Nephron (organoid): ENCODE measurements at regions not wholly inside any gene's neighbourhood (a gene's known extent, or its start where the extent isn't known, plus 50 kb on each side); places are given as distances from the start of the nearest gene placed in this dataset.

Source experiments
- H3K27ac Mint-ChIP-seq, 3 experiments: 2 replicates each; pipeline ENCODE4 v1.8.0; 2020; ENCODE audit warnings: mixed read lengths in 3 of 3, mild to moderate bottlenecking in 2 of 3, moderate library complexity in 1 of 3
- H3K27me3 Mint-ChIP-seq: 2 replicates; pipeline ENCODE4 v1.8.0; 2021; ENCODE audit warnings: low read depth, mild to moderate bottlenecking, moderate library complexity, mixed read lengths
- H3K36me3 Mint-ChIP-seq: 2 replicates; pipeline ENCODE4 v1.8.0; 2020; ENCODE audit warnings: low read depth, mixed read lengths
- H3K4me1 Mint-ChIP-seq: 2 replicates; pipeline ENCODE4 v1.8.0; 2020; ENCODE audit warnings: mixed read lengths
- H3K4me3 Mint-ChIP-seq, 3 experiments: 2 replicates each; pipeline ENCODE4 v1.8.0; 2020; ENCODE audit warnings: mild to moderate bottlenecking in 3 of 3, mixed read lengths in 3 of 3, moderate library complexity in 2 of 3
- H3K9me3 Mint-ChIP-seq: 2 replicates; pipeline ENCODE4 v1.8.0; 2020; ENCODE audit warnings: mixed read lengths
- CTCF ChIP-seq, 3 experiments: fragments of 200-600 bp; sonication (generic); IDR thresholded peaks; one replicate each; pipeline ENCODE4 v1.5.0; 2021; ENCODE audit warnings: antibody characterized with exemption in 3 of 3; ENCODE audit not compliant: unreplicated experiment in 3 of 3

- Mint-ChIP-seq H3K27ac (no peak overlapping the region), H3K9me3 (no peaks in the 10 kb centered on the region), H3K4me3 (no peak overlapping the region), H3K36me3 (no peaks in the 10 kb centered on the region), H3K4me1 (peaks cover 11% of the 10 kb centered on the region), H3K27me3 (peaks cover 3% of the 10 kb centered on the region)
- TF ChIP-seq CTCF (IDR thresholded peaks at IDR 0.05; ENCODE audit: unreplicated experiment in 3 of 3): no peak
Measured at GRCh38 chr2:3970791-3971651, 267.6 kb downstream of the DCDC2C start.

GRCh38 chr2:3971652-3972192 is 268.3 kb downstream of the DCDC2C start:
- Mint-ChIP-seq H3K27me3 (peaks cover 3% of the 10 kb centered on the region), H3K27ac (no peak overlapping the region), H3K9me3 (no peaks in the 10 kb centered on the region), H3K4me3 (no peak overlapping the region), H3K36me3 (no peaks in the 10 kb centered on the region), H3K4me1 (peaks cover 11% of the 10 kb centered on the region)
- no peak for TF ChIP-seq CTCF (IDR thresholded peaks at IDR 0.05; ENCODE audit: unreplicated experiment in 3 of 3)

GRCh38 chr2:3972377-3972776 is 269.0 kb downstream of the DCDC2C start:
- Mint-ChIP-seq H3K9me3 (no peaks in the 10 kb centered on the region), H3K27me3 (peaks cover 3% of the 10 kb centered on the region), H3K36me3 (no peaks in the 10 kb centered on the region), H3K4me1 (peaks cover 11% of the 10 kb centered on the region), H3K4me3 (no peak overlapping the region), H3K27ac (no peak overlapping the region)
- no peak for TF ChIP-seq CTCF (IDR thresholded peaks at IDR 0.05; ENCODE audit: unreplicated experiment in 3 of 3)

GRCh38 chr2:3974765-3975164 is 271.4 kb downstream of the DCDC2C start:
- Mint-ChIP-seq H3K4me3 (no peak overlapping the region), H3K4me1 (peaks cover 4% of the 10 kb centered on the region), H3K36me3 (no peaks in the 10 kb centered on the region), H3K9me3 (no peaks in the 10 kb centered on the region), H3K27me3 (no peaks in the 10 kb centered on the region), H3K27ac (no peak overlapping the region)
- no peak for TF ChIP-seq CTCF (IDR thresholded peaks at IDR 0.05; ENCODE audit: unreplicated experiment in 3 of 3)

- H3K36me3 Mint-ChIP-seq: no peaks in the 10 kb centered on the region
- H3K4me3 Mint-ChIP-seq: no peak overlapping the region
- H3K4me1 Mint-ChIP-seq: peaks cover 10% of the 10 kb centered on the region
- no peaks in the 10 kb centered on the region for H3K27me3 Mint-ChIP-seq
- peak overlapping the region in 1 of 3 experiments; percentile 35 for H3K27ac Mint-ChIP-seq
- no peak for TF ChIP-seq CTCF (IDR thresholded peaks at IDR 0.05; ENCODE audit: unreplicated experiment in 3 of 3)
- H3K9me3 Mint-ChIP-seq: no peaks in the 10 kb centered on the region
Measured at GRCh38 chr2:3981446-3981987, 278.1 kb downstream of the DCDC2C start.
